Natural killer cell (primary cell): ENCODE measurements at regions not wholly inside any gene's neighbourhood (a gene's known extent, or its start where the extent isn't known, plus 50 kb on each side); places are given as distances from the start of the nearest gene placed in this dataset.

ENCODE experiments used
- ATAC-seq, 3 donors: fragments of 150-1000 bp in 2 of 3; fragments of 200-7000 bp in 1 of 3; cut with Tn5 transposase; 1 replicate in 1 of 3; 2 replicates in 2 of 3; pipeline ENCODE4 v1.10.0; 2021; ENCODE audit warnings: mild to moderate bottlenecking in 2 of 3, moderate library complexity in 2 of 3
- DNase-seq, 2 donors: peaks; one replicate each; pipeline versions ENCODE4 v3.0.0 to v3.0.0-alpha.2; 2013 to 2021; ENCODE audit warnings: mixed read lengths in 1 of 2
- H3K27ac ChIP-seq: one replicate; pipeline ENCODE4 v1.5.1; 2013; ENCODE audit warnings: mild to moderate bottlenecking, low read length
- H3K27me3 ChIP-seq: one replicate; pipeline ENCODE4 v1.6.1; 2013; ENCODE audit warnings: low read length; ENCODE audit not compliant: control insufficient read depth, insufficient read depth
- H3K36me3 ChIP-seq: one replicate; pipeline ENCODE4 v1.6.1; 2013; ENCODE audit warnings: low read length; ENCODE audit not compliant: control insufficient read depth, insufficient read depth
- H3K4me1 ChIP-seq: one replicate; pipeline ENCODE4 v1.6.1; 2013; ENCODE audit warnings: low read length; ENCODE audit not compliant: control insufficient read depth, insufficient read depth
- H3K4me3 ChIP-seq: one replicate; pipeline ENCODE4 v1.5.1; 2013; ENCODE audit warnings: low read length
- H3K9me3 ChIP-seq: one replicate; pipeline ENCODE4 v1.6.1; 2013; ENCODE audit warnings: low read length; ENCODE audit not compliant: control insufficient read depth, insufficient read depth
- H3K27ac Mint-ChIP-seq, 2 donors: one replicate each; pipeline ENCODE4 v1.8.0; 2022; ENCODE audit warnings: mild to moderate bottlenecking in 2 of 2, mixed read lengths in 2 of 2, moderate library complexity in 1 of 2
- H3K27me3 Mint-ChIP-seq, 2 donors: one replicate each; pipeline ENCODE4 v1.8.0; 2022; ENCODE audit warnings: low read depth in 2 of 2, mixed read lengths in 2 of 2
- H3K36me3 Mint-ChIP-seq: one replicate; pipeline ENCODE4 v1.8.0; 2022; ENCODE audit warnings: mixed read lengths
- H3K4me1 Mint-ChIP-seq, 2 donors: one replicate each; pipeline ENCODE4 v1.8.0; 2022; ENCODE audit warnings: mixed read lengths in 2 of 2
- H3K4me3 Mint-ChIP-seq: one replicate; pipeline ENCODE4 v1.8.0; 2022; ENCODE audit warnings: mild to moderate bottlenecking, moderate library complexity, mixed read lengths
- H3K9me3 Mint-ChIP-seq, 2 donors: one replicate each; pipeline ENCODE4 v1.8.0; 2022; ENCODE audit warnings: mixed read lengths in 2 of 2
- CTCF ChIP-seq: fragments of 200-600 bp; IDR thresholded peaks from one replicate; pipeline ENCODE4 v1.8.0; 2022; ENCODE audit warnings: antibody characterized with exemption
- WGBS: methylation state at CpG from one replicate; pipeline ENCODE4 v1.1.7; 2013; ENCODE audit warnings: missing lambda C conversion rate; ENCODE audit not compliant: insufficient coverage; 5-methylcytosine and 5-hydroxymethylcytosine counted together
- intact Hi-C: fragments of 100-400 bp; cut with micrococcal nuclease; formaldehyde crosslinking; loops from one replicate; pipeline ENCODE4 v1.14.2; 2022

- intact Hi-C loops, result no loop called here
- Mint-ChIP-seq H3K27ac (no peak overlapping the region), H3K4me3 (no peak overlapping the region), H3K4me1 (no peaks in the 10 kb centered on the region), H3K36me3 (no peaks in the 10 kb centered on the region), H3K9me3 (peaks cover 5% of the 10 kb centered on the region in 2 donors), H3K27me3 (no peaks in the 10 kb centered on the region)
- WGBS, result 56% methylated on average over 12 of the region's 14 CpGs
- Histone ChIP-seq H3K4me1 (no peaks in the 10 kb centered on the region), H3K27ac (no peak overlapping the region), H3K4me3 (no peak overlapping the region), H3K36me3 (no peaks in the 10 kb centered on the region), H3K9me3 (no peaks in the 10 kb centered on the region), H3K27me3 (no peaks in the 10 kb centered on the region)
- TF ChIP-seq CTCF, result no peak
- DNase-seq (no peak), ATAC-seq (no peak)
Measured at GRCh38 chr4:79209822-79210635, 115.8 kb downstream of the NAA11 start.

DNA sequence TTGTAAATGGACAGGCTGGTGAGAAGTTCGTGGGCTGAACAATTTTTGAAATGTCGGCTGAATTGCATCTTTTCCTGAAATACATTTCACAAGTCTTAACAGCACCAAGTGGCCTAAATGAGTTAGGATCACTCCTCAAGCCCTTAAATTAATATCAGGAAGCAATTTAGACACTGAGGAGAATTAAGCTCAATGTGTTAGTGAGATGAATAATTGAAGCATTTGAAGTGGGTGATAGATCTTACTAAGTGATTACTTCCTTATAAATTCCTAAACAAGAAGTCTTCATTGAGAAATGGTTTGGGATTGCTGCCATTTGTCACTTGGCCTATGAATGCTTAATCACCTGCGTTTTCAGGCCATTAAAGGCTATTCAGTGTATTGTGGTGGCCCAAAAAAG lies 116.8 kb downstream of the NAA11 start:
- Histone ChIP-seq H3K27ac (no peak overlapping the region), H3K9me3 (no peaks in the 10 kb centered on the region), H3K36me3 (no peaks in the 10 kb centered on the region), H3K4me3 (no peak overlapping the region), H3K4me1 (no peaks in the 10 kb centered on the region), H3K27me3 (no peaks in the 10 kb centered on the region)
- H3K36me3 Mint-ChIP-seq, result no peaks in the 10 kb centered on the region
- H3K4me3 Mint-ChIP-seq, result no peak overlapping the region
- TF ChIP-seq CTCF, result no peak
- no peak for DNase-seq
- H3K4me1 Mint-ChIP-seq, result no peaks in the 10 kb centered on the region
- ATAC-seq, result no peak
- no peak overlapping the region for H3K27ac Mint-ChIP-seq
- H3K9me3 Mint-ChIP-seq, result peaks cover 2% of the 10 kb centered on the region in 2 donors
- intact Hi-C loops, result no loop called here
- H3K27me3 Mint-ChIP-seq, result no peaks in the 10 kb centered on the region
- WGBS, result 68% methylated on average over 3 of the region's 3 CpGs

DNA sequence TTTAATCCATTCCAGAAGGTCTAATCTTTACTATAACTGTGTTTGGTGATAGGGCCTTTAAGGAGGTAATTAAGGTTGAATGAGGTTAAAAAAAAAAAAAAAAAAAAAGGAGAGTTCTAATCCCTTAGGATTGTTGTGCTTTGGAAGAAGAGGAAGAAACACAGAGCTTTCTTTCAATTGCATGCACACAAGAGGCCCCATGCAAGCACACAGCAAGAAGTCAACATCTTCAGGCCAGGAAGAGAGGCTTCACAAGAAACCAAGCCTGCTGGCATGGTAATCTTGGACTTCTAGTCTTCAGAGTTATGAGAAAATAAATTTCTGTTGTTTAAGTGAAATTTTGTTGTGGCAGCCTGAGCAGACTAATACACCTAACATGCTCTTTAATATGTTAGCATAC lies 118.6 kb downstream of the NAA11 start:
- DNase-seq (no peak), ATAC-seq (no peak)
- no peaks in the 10 kb centered on the region for H3K36me3 ChIP-seq
- H3K27me3 ChIP-seq, result no peaks in the 10 kb centered on the region
- TF ChIP-seq CTCF, result no peak
- peaks cover 2% of the 10 kb centered on the region in 2 donors for H3K9me3 Mint-ChIP-seq
- H3K27ac Mint-ChIP-seq, result no peak overlapping the region
- H3K27me3 Mint-ChIP-seq, result no peaks in the 10 kb centered on the region
- no peaks in the 10 kb centered on the region for H3K36me3 Mint-ChIP-seq
- H3K4me1 Mint-ChIP-seq, result no peaks in the 10 kb centered on the region
- intact Hi-C loops, result no loop called here
- H3K4me1 ChIP-seq, result no peaks in the 10 kb centered on the region
- no peak overlapping the region for H3K4me3 Mint-ChIP-seq
- H3K9me3 ChIP-seq, result no peaks in the 10 kb centered on the region
- no peak overlapping the region for H3K27ac ChIP-seq
- H3K4me3 ChIP-seq, result no peak overlapping the region

DNA sequence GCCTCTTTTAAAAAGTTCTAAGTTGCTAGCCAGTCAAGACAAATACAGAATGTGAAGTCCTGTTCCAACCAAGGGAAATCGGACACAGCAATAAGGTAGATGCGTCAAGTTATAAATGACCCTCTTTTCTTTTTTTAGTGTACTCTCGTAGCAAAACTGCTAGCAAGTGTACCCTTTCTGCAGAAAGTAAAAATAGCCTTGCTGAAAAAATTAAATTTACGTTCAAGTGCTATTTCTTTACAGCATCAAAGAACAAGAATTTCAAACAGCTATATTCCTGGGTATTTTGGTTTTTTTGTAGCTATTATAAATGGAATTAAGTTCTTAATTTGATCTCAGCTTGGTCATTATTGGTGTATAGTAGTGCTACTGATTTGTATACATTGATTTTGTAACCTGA lies 119.2 kb downstream of the NAA11 start:
- WGBS, result 85% methylated on average over 3 of the region's 4 CpGs
- no peaks in the 10 kb centered on the region for H3K27me3 ChIP-seq
- H3K9me3 Mint-ChIP-seq, result peaks cover 2% of the 10 kb centered on the region in 2 donors
- no peak for ATAC-seq
- no peak overlapping the region for H3K27ac Mint-ChIP-seq
- no peaks in the 10 kb centered on the region for H3K9me3 ChIP-seq
- H3K4me3 Mint-ChIP-seq, result no peak overlapping the region
- no peaks in the 10 kb centered on the region for H3K36me3 Mint-ChIP-seq
- no peaks in the 10 kb centered on the region for H3K36me3 ChIP-seq
- H3K4me1 Mint-ChIP-seq, result no peaks in the 10 kb centered on the region
- DNase-seq, result no peak
- no peaks in the 10 kb centered on the region for H3K4me1 ChIP-seq
- H3K4me3 ChIP-seq, result no peak overlapping the region
- H3K27ac ChIP-seq, result no peak overlapping the region
- no peaks in the 10 kb centered on the region for H3K27me3 Mint-ChIP-seq
- intact Hi-C loops, result no loop called here
- no peak for TF ChIP-seq CTCF
